GM23338 (cell line): ENCODE measurements at regions not wholly inside any gene's neighbourhood (a gene's known extent, or its start where the extent isn't known, plus 50 kb on each side); places are given as distances from the start of the nearest gene placed in this dataset.
A peak's percentile ranks its signal among the peaks of the same experiment; 100 is the strongest.

Source experiments
- ATAC-seq: fragments of 200-7000 bp; cut with Tn5 transposase; 3 replicates; pipeline ENCODE4 v1.9.1; 2020
- DNase-seq: peaks from one replicate; pipeline ENCODE4 v3.0.0-alpha.2; 2015; ENCODE audit warnings: low spot score
- H2AFZ ChIP-seq: fragments of 200-600 bp; sonication (generic); 2 replicates; pipeline ENCODE4 v1.8.0; 2016; ENCODE audit warnings: antibody characterized with exemption, mild to moderate bottlenecking, moderate library complexity
- H3F3A ChIP-seq: fragments of 200-600 bp; sonication (generic); replicated peaks from 2 replicates; pipeline ENCODE4 v1.8.0; 2017; ENCODE audit warnings: antibody characterized with exemption, mixed run types, low read depth
- H3K27ac ChIP-seq: fragments of 200-600 bp; sonication (generic); 2 replicates; pipeline ENCODE4 v1.6.1; 2016; ENCODE audit warnings: low read depth
- H3K27me3 ChIP-seq: fragments of 200-600 bp; sonication (generic); 2 replicates; pipeline ENCODE4 v1.8.0; 2016; ENCODE audit warnings: mild to moderate bottlenecking, mixed run types, moderate library complexity; ENCODE audit not compliant: insufficient read depth
- H3K36me3 ChIP-seq: fragments of 200-600 bp; sonication (generic); 2 replicates; pipeline ENCODE4 v1.8.0; 2016; ENCODE audit warnings: mild to moderate bottlenecking; ENCODE audit not compliant: insufficient read depth
- H3K4me1 ChIP-seq: fragments of 200-600 bp; sonication (generic); 2 replicates; pipeline ENCODE4 v1.8.0; 2016; ENCODE audit warnings: mild to moderate bottlenecking, moderate library complexity; ENCODE audit not compliant: insufficient read depth
- H3K4me2 ChIP-seq: fragments of 200-600 bp; sonication (generic); 2 replicates; pipeline ENCODE4 v1.7.1; 2017; ENCODE audit warnings: mixed run types
- H3K4me3 ChIP-seq: fragments of 200-600 bp; sonication (generic); 2 replicates; pipeline ENCODE4 v1.6.1; 2016; ENCODE audit warnings: mixed run types
- H3K79me2 ChIP-seq: fragments of 200-600 bp; sonication (generic); replicated peaks from 2 replicates; pipeline ENCODE4 v1.8.0; 2017; ENCODE audit warnings: mild to moderate bottlenecking; ENCODE audit not compliant: insufficient read depth
- H3K9me2 ChIP-seq: fragments of 200-600 bp; sonication (generic); 2 replicates; pipeline ENCODE4 v1.8.0; 2017; ENCODE audit not compliant: insufficient read depth
- H4K20me1 ChIP-seq: fragments of 200-600 bp; sonication (generic); replicated peaks from 2 replicates; pipeline ENCODE4 v1.8.0; 2017; ENCODE audit warnings: mild to moderate bottlenecking; ENCODE audit not compliant: insufficient read depth
- H3K27ac Mint-ChIP-seq: 2 replicates; pipeline ENCODE4 v1.8.0; 2020; ENCODE audit warnings: inconsistent platforms, mild to moderate bottlenecking, moderate library complexity, mixed read lengths
- H3K27me3 Mint-ChIP-seq: 3 replicates; pipeline ENCODE4 v1.8.0; 2022; ENCODE audit warnings: low read depth, mild to moderate bottlenecking, moderate library complexity, mixed read lengths, inconsistent platforms; ENCODE audit not compliant: insufficient read depth, poor library complexity
- H3K36me3 Mint-ChIP-seq: 3 replicates; pipeline ENCODE4 v1.8.0; 2021; ENCODE audit warnings: low read depth, mild to moderate bottlenecking, inconsistent platforms, moderate library complexity, mixed read lengths
- H3K4me1 Mint-ChIP-seq: 3 replicates; pipeline ENCODE4 v1.8.0; 2020; ENCODE audit warnings: mild to moderate bottlenecking, inconsistent platforms, mixed read lengths
- H3K4me3 Mint-ChIP-seq: 3 replicates; pipeline ENCODE4 v1.8.0; 2021; ENCODE audit warnings: moderate library complexity, mild to moderate bottlenecking, inconsistent platforms, mixed read lengths
- H3K9me3 Mint-ChIP-seq: 3 replicates; pipeline ENCODE4 v1.8.0; 2020; ENCODE audit warnings: moderate library complexity, mild to moderate bottlenecking, inconsistent platforms, mixed read lengths
- CREB1 ChIP-seq: fragments of 250-450 bp; sonication (Bioruptor Pico); IDR thresholded peaks from 2 replicates; pipeline ENCODE4 v1.5.0; 2020; ENCODE audit warnings: low read depth, mild to moderate bottlenecking, moderate library complexity
- CTCF ChIP-seq, 2 experiments: fragments of 200-600 bp in 1 of 2; sonication (generic) in 1 of 2; conservative IDR thresholded peaks; 2 replicates each; pipeline versions ENCODE4 v1.5.1 to v1.6.1; 2016 to 2017; ENCODE audit warnings: antibody characterized with exemption in 2 of 2, low read depth in 2 of 2, mild to moderate bottlenecking in 2 of 2, moderate library complexity in 1 of 2
- EZH2 ChIP-seq: fragments of 200-600 bp; sonication (generic); IDR thresholded peaks from one replicate; pipeline ENCODE4 v1.8.0; 2017; ENCODE audit warnings: antibody characterized with exemption, mild to moderate bottlenecking, low read depth; ENCODE audit not compliant: unreplicated experiment
- JUNB ChIP-seq: IDR thresholded peaks from one replicate; pipeline ENCODE4 v1.6.1; 2016; ENCODE audit warnings: antibody characterized with exemption; ENCODE audit not compliant: unreplicated experiment
- POLR2AphosphoS5 ChIP-seq: IDR thresholded peaks from 2 replicates; pipeline ENCODE4 v1.6.1; 2016; ENCODE audit warnings: antibody characterized with exemption, low read depth
- REST ChIP-seq: IDR thresholded peaks from one replicate; pipeline ENCODE4 v1.6.1; 2018; ENCODE audit warnings: antibody characterized with exemption; ENCODE audit not compliant: unreplicated experiment
- ZNF331 ChIP-seq: fragments of 250-450 bp; sonication (Bioruptor Pico); IDR thresholded peaks from 2 replicates; pipeline ENCODE4 v1.5.0; 2020; ENCODE audit warnings: low read depth, mild to moderate bottlenecking, moderate library complexity

GRCh38 chr7:73918926-73919693 lies 58.2 kb downstream of the TMEM270 start:
- peak overlapping the region; percentile 57 for H3K4me3 Mint-ChIP-seq
- Histone ChIP-seq H3K4me3 (peak overlapping the region; percentile 37; the same call in 1 of the 2 replicates), H3K27me3 (no peaks in the 10 kb centered on the region), H3K9me2 (0 out of 2 replicates have a peak, but pooled peaks cover 4% of the 10 kb centered on the region), H2AFZ (peak overlapping the region; percentile 25), H3K4me2 (peak overlapping the region; percentile 73), H3K4me1 (peaks cover 16% of the 10 kb centered on the region), H3K36me3 (no peaks in the 10 kb centered on the region), H3F3A (no peaks in the 10 kb centered on the region), H3K79me2 (no peaks in the 10 kb centered on the region), H3K27ac (peak overlapping the region; percentile 74), H4K20me1 (no peaks in the 10 kb centered on the region)
- peaks cover 13% of the 10 kb centered on the region for H3K27me3 Mint-ChIP-seq
- peak overlapping the region; percentile 94 for H3K27ac Mint-ChIP-seq
- DNase-seq (peak; percentile 85), ATAC-seq (peak; percentile 92)
- TF ChIP-seq ZNF331 (CRISPR knock-in tag) (no peak), POLR2AphosphoS5 (peak; percentile 43; the same call in 1 of the 2 replicates), CTCF (conservative IDR thresholded peaks at IDR 0.05; ENCODE audit: low read depth in 2 of 2) (peak; percentile 35 to 66; a peak in 3 of 4 replicates), REST (no peak), JUNB (no peak), CREB1 (CRISPR knock-in tag) (0 out of 2 replicates have a peak, but pooled peaks have one; percentile 15), EZH2 (no peak)
- no peaks in the 10 kb centered on the region for H3K9me3 Mint-ChIP-seq
- H3K36me3 Mint-ChIP-seq = peaks cover 3% of the 10 kb centered on the region; the same call in 1 of the 3 replicates
- peaks cover 25% of the 10 kb centered on the region for H3K4me1 Mint-ChIP-seq
